SK-N-SH (cell line): ENCODE measurements at regions not wholly inside any gene's neighbourhood (a gene's known extent, or its start where the extent isn't known, plus 50 kb on each side); places are given as distances from the start of the nearest gene placed in this dataset.

Experiments used
- CTCF ChIP-seq: fragments of 200-600 bp; sonication (generic); IDR thresholded peaks from 2 replicates; pipeline ENCODE4 v1.6.1; 2017; ENCODE audit warnings: antibody characterized with exemption, mild to moderate bottlenecking, moderate library complexity
- EP300 ChIP-seq, 2 experiments: IDR thresholded peaks; 2 replicates each; pipeline versions ENCODE4 v1.4.0 to v1.6.1; 2012; ENCODE audit warnings: borderline replicate concordance in 1 of 2, low read depth in 1 of 2, low read length in 1 of 2
- EZH2phosphoT487 ChIP-seq: fragments of 200-600 bp; sonication (generic); IDR thresholded peaks from 2 replicates; pipeline ENCODE4 v1.6.1; 2017; ENCODE audit warnings: low read depth, mixed run types, mild to moderate bottlenecking, antibody characterized with exemption, moderate library complexity, borderline replicate concordance
- FOXM1 ChIP-seq: IDR thresholded peaks from 2 replicates; pipeline ENCODE4 v1.4.0; 2012; ENCODE audit warnings: low read depth, mild to moderate bottlenecking
- GABPA ChIP-seq: IDR thresholded peaks from 2 replicates; pipeline ENCODE4 v1.4.0; 2012; ENCODE audit warnings: low read depth, mild to moderate bottlenecking
- MAX ChIP-seq: IDR thresholded peaks from 2 replicates; pipeline ENCODE4 v1.4.0; 2012; ENCODE audit warnings: low read depth
- MEF2A ChIP-seq: IDR thresholded peaks from 2 replicates; pipeline ENCODE4 v1.4.0; 2012; ENCODE audit warnings: low read depth, borderline replicate concordance
- NFIC ChIP-seq: IDR thresholded peaks from 2 replicates; pipeline ENCODE4 v1.4.0; 2012; ENCODE audit warnings: borderline replicate concordance
- RAD21 ChIP-seq: IDR thresholded peaks from 2 replicates; pipeline ENCODE4 v1.6.1; 2012; ENCODE audit warnings: mild to moderate bottlenecking, low read length
- USF2 ChIP-seq: fragments of 150-350 bp; IDR thresholded peaks from 2 replicates; pipeline ENCODE4 v1.6.1; 2017; ENCODE audit warnings: antibody characterized with exemption, low read length, low read depth, borderline replicate concordance
- YY1 ChIP-seq: IDR thresholded peaks from 2 replicates; pipeline ENCODE4 v1.4.0; 2012; ENCODE audit warnings: low read depth, mild to moderate bottlenecking
- ZBTB33 ChIP-seq: IDR thresholded peaks from 2 replicates; pipeline ENCODE4 v1.4.0; 2012; ENCODE audit warnings: low read depth, borderline replicate concordance

- TF ChIP-seq CTCF (no peak), NFIC (no peak), ZBTB33 (no peak), MAX (no peak), RAD21 (no peak), EZH2phosphoT487 (no peak), GABPA (no peak), EP300 (IDR thresholded peaks at IDR 0.05; ENCODE audit: borderline replicate concordance in 1 of 2, low read depth in 1 of 2, low read length in 1 of 2) (no peak), MEF2A (no peak), USF2 (no peak), FOXM1 (no peak), YY1 (no peak)
Observed at GRCh38 chr18:27361477-27361876, 176.4 kb upstream of the CHST9 start.
